Neural cell (in vitro differentiated cells): ENCODE measurements at regions not wholly inside any gene's neighbourhood (a gene's known extent, or its start where the extent isn't known, plus 50 kb on each side); places are given as distances from the start of the nearest gene placed in this dataset.

ENCODE experiments used
- H2AFZ ChIP-seq: fragments of 200-600, 300-800 bp; sonication (generic), shearing (Covaris generic); 2 replicates; pipeline ENCODE4 v1.6.0; 2014; ENCODE audit warnings: low read depth, mild to moderate bottlenecking, antibody characterized with exemption, low read length, moderate library complexity
- H3F3A ChIP-seq: fragments of 200-600 bp; shearing (Covaris generic); 2 replicates; pipeline ENCODE4 v1.6.1; 2016; ENCODE audit warnings: mild to moderate bottlenecking, moderate library complexity, mixed read lengths, antibody characterized with exemption, low read length; ENCODE audit not compliant: insufficient read depth, poor library complexity, severe bottlenecking
- H3K27ac ChIP-seq: fragments of 200-600, 300-800 bp; sonication (generic), shearing (Covaris generic); 2 replicates; pipeline ENCODE4 v1.5.1; 2014; ENCODE audit warnings: mild to moderate bottlenecking, low read length, moderate library complexity
- H3K27me3 ChIP-seq: fragments of 300-800, 200-600 bp; sonication (generic), shearing (Covaris generic); 2 replicates; pipeline ENCODE4 v1.6.0; 2014; ENCODE audit warnings: mild to moderate bottlenecking, low read depth, low read length, moderate library complexity; ENCODE audit not compliant: insufficient read depth
- H3K36me3 ChIP-seq: fragments of 300-800, 200-600 bp; sonication (generic), shearing (Covaris generic); 2 replicates; pipeline ENCODE4 v1.5.1; 2014; ENCODE audit warnings: mild to moderate bottlenecking, antibody characterized with exemption, low read length, moderate library complexity; ENCODE audit not compliant: insufficient read depth
- H3K4me2 ChIP-seq: fragments of 300-800, 200-600 bp; sonication (generic), shearing (Covaris generic); 2 replicates; pipeline ENCODE4 v1.6.0; 2014; ENCODE audit warnings: mild to moderate bottlenecking, low read length
- H3K4me3 ChIP-seq: fragments of 300-800, 200-600 bp; sonication (generic), shearing (Covaris generic); 2 replicates; pipeline ENCODE4 v1.5.1; 2014; ENCODE audit warnings: mild to moderate bottlenecking, low read length, moderate library complexity
- H3K79me2 ChIP-seq: fragments of 200-600 bp; shearing (Covaris generic); replicated peaks from 2 replicates; pipeline ENCODE4 v1.6.0; 2014; ENCODE audit warnings: mild to moderate bottlenecking, low read length, moderate library complexity; ENCODE audit not compliant: insufficient read depth
- H3K9ac ChIP-seq: fragments of 300-800, 200-600 bp; sonication (generic), shearing (Covaris generic); 2 replicates; pipeline ENCODE4 v1.6.1; 2016; ENCODE audit warnings: mild to moderate bottlenecking, low read length, mixed read lengths
- H3K9me2 ChIP-seq: fragments of 200-600 bp; shearing (Covaris generic); 2 replicates; pipeline ENCODE4 v1.6.1; 2016; ENCODE audit warnings: mild to moderate bottlenecking, low read length, mixed read lengths; ENCODE audit not compliant: insufficient read depth
- H3K9me3 ChIP-seq: fragments of 200-600, 300-800 bp; sonication (generic), shearing (Covaris generic); 2 replicates; pipeline ENCODE4 v1.6.1; 2016; ENCODE audit warnings: mild to moderate bottlenecking, mixed run types, low read length, moderate library complexity, mixed read lengths
- H4K20me1 ChIP-seq: fragments of 200-600 bp; shearing (Covaris generic); 2 replicates; pipeline ENCODE4 v1.6.1; 2016; ENCODE audit warnings: mild to moderate bottlenecking, mixed run types; ENCODE audit not compliant: insufficient read depth
- EP300 ChIP-seq: fragments of 450-650 bp; conservative IDR thresholded peaks from 2 replicates; pipeline ENCODE4 v1.6.1; 2014; ENCODE audit warnings: antibody characterized with exemption, mild to moderate bottlenecking, moderate library complexity; ENCODE audit not compliant: poor library complexity, severe bottlenecking
- EZH2 ChIP-seq: fragments of 200-600, 300-800 bp; shearing (Covaris generic), sonication (generic); IDR thresholded peaks from 2 replicates; pipeline ENCODE4 v1.6.1; 2014; ENCODE audit warnings: antibody characterized with exemption, low read length, borderline replicate concordance, mild to moderate bottlenecking; ENCODE audit not compliant: insufficient read depth, poor library complexity, severe bottlenecking
- MXI1 ChIP-seq: fragments of 450-650 bp; conservative IDR thresholded peaks from 2 replicates; pipeline ENCODE4 v1.6.1; 2014; ENCODE audit warnings: antibody characterized with exemption, mild to moderate bottlenecking; ENCODE audit not compliant: poor library complexity, severe bottlenecking
- POLR2AphosphoS5 ChIP-seq: IDR thresholded peaks from 2 replicates; pipeline ENCODE4 v1.6.1; 2012
- RAD21 ChIP-seq: fragments of 450-650 bp; conservative IDR thresholded peaks from 2 replicates; pipeline ENCODE4 v1.6.1; 2014; ENCODE audit warnings: antibody characterized with exemption, mild to moderate bottlenecking, moderate library complexity
- SMC3 ChIP-seq: fragments of 450-650 bp; conservative IDR thresholded peaks from 2 replicates; pipeline ENCODE4 v1.6.1; 2014; ENCODE audit warnings: antibody characterized with exemption, mild to moderate bottlenecking, moderate library complexity; ENCODE audit not compliant: poor library complexity
- TAF1 ChIP-seq: IDR thresholded peaks from 2 replicates; pipeline ENCODE4 v1.6.1; 2012; ENCODE audit warnings: low read depth
- TF ChIP-seq, protein P1 (sequence below): fragments of 450-650 bp; IDR thresholded peaks from 2 replicates; pipeline ENCODE4 v1.5.1; 2014; ENCODE audit warnings: antibody characterized with exemption, mild to moderate bottlenecking, moderate library complexity; ENCODE audit not compliant: poor library complexity, severe bottlenecking
- TF ChIP-seq, protein P2 (sequence below): IDR thresholded peaks from 2 replicates; pipeline ENCODE4 v1.6.1; 2012; ENCODE audit warnings: borderline replicate concordance

GRCh38 chr2:14011190-14011589 is 621.3 kb upstream of the LRATD1 start:
- no peaks in the 10 kb centered on the region for H4K20me1 ChIP-seq
- H3K4me3 ChIP-seq, result no peak overlapping the region
- H3K36me3 ChIP-seq, result no peaks in the 10 kb centered on the region
- no peak overlapping the region for H3K27ac ChIP-seq
- no peaks in the 10 kb centered on the region for H3K9me2 ChIP-seq
- TF ChIP-seq, protein P1, sequence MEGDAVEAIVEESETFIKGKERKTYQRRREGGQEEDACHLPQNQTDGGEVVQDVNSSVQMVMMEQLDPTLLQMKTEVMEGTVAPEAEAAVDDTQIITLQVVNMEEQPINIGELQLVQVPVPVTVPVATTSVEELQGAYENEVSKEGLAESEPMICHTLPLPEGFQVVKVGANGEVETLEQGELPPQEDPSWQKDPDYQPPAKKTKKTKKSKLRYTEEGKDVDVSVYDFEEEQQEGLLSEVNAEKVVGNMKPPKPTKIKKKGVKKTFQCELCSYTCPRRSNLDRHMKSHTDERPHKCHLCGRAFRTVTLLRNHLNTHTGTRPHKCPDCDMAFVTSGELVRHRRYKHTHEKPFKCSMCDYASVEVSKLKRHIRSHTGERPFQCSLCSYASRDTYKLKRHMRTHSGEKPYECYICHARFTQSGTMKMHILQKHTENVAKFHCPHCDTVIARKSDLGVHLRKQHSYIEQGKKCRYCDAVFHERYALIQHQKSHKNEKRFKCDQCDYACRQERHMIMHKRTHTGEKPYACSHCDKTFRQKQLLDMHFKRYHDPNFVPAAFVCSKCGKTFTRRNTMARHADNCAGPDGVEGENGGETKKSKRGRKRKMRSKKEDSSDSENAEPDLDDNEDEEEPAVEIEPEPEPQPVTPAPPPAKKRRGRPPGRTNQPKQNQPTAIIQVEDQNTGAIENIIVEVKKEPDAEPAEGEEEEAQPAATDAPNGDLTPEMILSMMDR, result no peak
- TF ChIP-seq RAD21 (no peak), POLR2AphosphoS5 (no peak), EP300 (no peak), EZH2 (no peak), TAF1 (no peak), SMC3 (no peak), MXI1 (no peak)
- TF ChIP-seq, protein P2, sequence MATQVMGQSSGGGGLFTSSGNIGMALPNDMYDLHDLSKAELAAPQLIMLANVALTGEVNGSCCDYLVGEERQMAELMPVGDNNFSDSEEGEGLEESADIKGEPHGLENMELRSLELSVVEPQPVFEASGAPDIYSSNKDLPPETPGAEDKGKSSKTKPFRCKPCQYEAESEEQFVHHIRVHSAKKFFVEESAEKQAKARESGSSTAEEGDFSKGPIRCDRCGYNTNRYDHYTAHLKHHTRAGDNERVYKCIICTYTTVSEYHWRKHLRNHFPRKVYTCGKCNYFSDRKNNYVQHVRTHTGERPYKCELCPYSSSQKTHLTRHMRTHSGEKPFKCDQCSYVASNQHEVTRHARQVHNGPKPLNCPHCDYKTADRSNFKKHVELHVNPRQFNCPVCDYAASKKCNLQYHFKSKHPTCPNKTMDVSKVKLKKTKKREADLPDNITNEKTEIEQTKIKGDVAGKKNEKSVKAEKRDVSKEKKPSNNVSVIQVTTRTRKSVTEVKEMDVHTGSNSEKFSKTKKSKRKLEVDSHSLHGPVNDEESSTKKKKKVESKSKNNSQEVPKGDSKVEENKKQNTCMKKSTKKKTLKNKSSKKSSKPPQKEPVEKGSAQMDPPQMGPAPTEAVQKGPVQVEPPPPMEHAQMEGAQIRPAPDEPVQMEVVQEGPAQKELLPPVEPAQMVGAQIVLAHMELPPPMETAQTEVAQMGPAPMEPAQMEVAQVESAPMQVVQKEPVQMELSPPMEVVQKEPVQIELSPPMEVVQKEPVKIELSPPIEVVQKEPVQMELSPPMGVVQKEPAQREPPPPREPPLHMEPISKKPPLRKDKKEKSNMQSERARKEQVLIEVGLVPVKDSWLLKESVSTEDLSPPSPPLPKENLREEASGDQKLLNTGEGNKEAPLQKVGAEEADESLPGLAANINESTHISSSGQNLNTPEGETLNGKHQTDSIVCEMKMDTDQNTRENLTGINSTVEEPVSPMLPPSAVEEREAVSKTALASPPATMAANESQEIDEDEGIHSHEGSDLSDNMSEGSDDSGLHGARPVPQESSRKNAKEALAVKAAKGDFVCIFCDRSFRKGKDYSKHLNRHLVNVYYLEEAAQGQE, result no peak
- no peaks in the 10 kb centered on the region for H3K9me3 ChIP-seq
- no peak overlapping the region for H2AFZ ChIP-seq
- no peaks in the 10 kb centered on the region for H3F3A ChIP-seq
- no peaks in the 10 kb centered on the region for H3K27me3 ChIP-seq
- H3K9ac ChIP-seq, result no peak overlapping the region
- H3K79me2 ChIP-seq, result no peaks in the 10 kb centered on the region
- no peak overlapping the region for H3K4me2 ChIP-seq

DNA sequence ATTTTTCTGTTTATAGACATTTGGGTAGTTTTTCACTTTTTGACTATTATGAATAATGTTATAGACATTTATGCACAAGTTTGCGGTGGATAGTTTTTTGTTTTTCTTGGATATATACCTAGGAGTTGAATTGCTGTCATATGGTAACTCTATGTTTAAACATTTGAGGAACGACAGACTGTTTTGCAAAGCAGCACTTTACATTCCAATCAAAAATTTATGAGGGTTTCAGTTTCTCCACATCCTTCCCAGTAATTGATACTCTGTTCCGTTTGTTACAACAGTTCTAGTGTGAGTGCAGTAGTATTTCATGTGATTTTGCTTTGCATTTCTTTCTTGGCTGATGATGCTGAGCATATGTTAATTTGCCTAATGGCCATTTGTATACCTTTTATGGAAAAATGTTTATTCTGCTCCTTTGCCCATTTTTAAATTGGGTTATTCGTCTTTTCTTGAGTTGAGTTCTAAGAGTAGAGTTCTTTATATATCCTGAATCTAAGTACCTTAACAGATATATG is 617.3 kb upstream of the LRATD1 start:
- Histone ChIP-seq H3K9me3 (no peaks in the 10 kb centered on the region), H3K4me2 (no peak overlapping the region), H3K4me3 (no peak overlapping the region), H2AFZ (no peak overlapping the region), H3K9me2 (no peaks in the 10 kb centered on the region), H3K9ac (no peak overlapping the region), H3F3A (no peaks in the 10 kb centered on the region), H3K36me3 (no peaks in the 10 kb centered on the region), H4K20me1 (no peaks in the 10 kb centered on the region), H3K27ac (no peak overlapping the region), H3K79me2 (no peaks in the 10 kb centered on the region), H3K27me3 (no peaks in the 10 kb centered on the region)
- TF ChIP-seq MXI1 (no peak), EP300 (no peak), TAF1 (no peak)
